GM21515 (cell line): ENCODE measurements at regions not wholly inside any gene's neighbourhood (a gene's known extent, or its start where the extent isn't known, plus 50 kb on each side); places are given as distances from the start of the nearest gene placed in this dataset.

ENCODE experiments used
- ATAC-seq: cut with Tn5 transposase; IDR thresholded peaks from one replicate; pipeline ENCODE4 v1.9.1; 2021; ENCODE audit not compliant: unreplicated experiment

GRCh38 chr6:130670142-130670541 lies 157.1 kb upstream of the SMLR1 start:
- ATAC-seq = no peak

GRCh38 chr6:130671119-130671518 lies 156.1 kb upstream of the SMLR1 start:
- ATAC-seq = no peak

GRCh38 chr6:130671577-130671976 lies 155.6 kb upstream of the SMLR1 start:
- no peak for ATAC-seq

- no peak for ATAC-seq
These were observed 155.1 kb upstream of the SMLR1 start for GRCh38 chr6:130672153-130672552.

- ATAC-seq = no peak
These were observed 152.6 kb upstream of the SMLR1 start for GRCh38 chr6:130674604-130675003.

GRCh38 chr6:130675072-130675471 lies 152.1 kb upstream of the SMLR1 start:
- ATAC-seq = no peak

GRCh38 chr6:130676077-130676772 lies 151.0 kb upstream of the SMLR1 start:
- ATAC-seq = no peak

GRCh38 chr6:130676773-130677144 lies 150.4 kb upstream of the SMLR1 start:
- ATAC-seq = no peak

GRCh38 chr6:130677312-130677711 lies 149.9 kb upstream of the SMLR1 start:
- ATAC-seq = no peak

- ATAC-seq = no peak
These were observed 149.4 kb upstream of the SMLR1 start for GRCh38 chr6:130677766-130678165.

- no peak for ATAC-seq
These were observed 147.5 kb upstream of the SMLR1 start for GRCh38 chr6:130679684-130680083.

GRCh38 chr6:130680116-130680515 lies 147.1 kb upstream of the SMLR1 start:
- ATAC-seq = no peak

- ATAC-seq = no peak
These were observed 146.2 kb upstream of the SMLR1 start for GRCh38 chr6:130681028-130681427.

- no peak for ATAC-seq
These were observed 145.1 kb upstream of the SMLR1 start for GRCh38 chr6:130682066-130682465.

GRCh38 chr6:130683761-130684517 lies 143.3 kb upstream of the SMLR1 start:
- no peak for ATAC-seq

- ATAC-seq = no peak
These were observed 134.5 kb upstream of the SMLR1 start for GRCh38 chr6:130692659-130693058.

- ATAC-seq = no peak
These were observed 133.3 kb upstream of the SMLR1 start for GRCh38 chr6:130693944-130694343.

GRCh38 chr6:130694606-130695005 lies 132.6 kb upstream of the SMLR1 start:
- ATAC-seq = no peak

GRCh38 chr6:130696806-130697205 lies 130.4 kb upstream of the SMLR1 start:
- no peak for ATAC-seq

GRCh38 chr6:130697271-130697994 lies 129.8 kb upstream of the SMLR1 start:
- ATAC-seq = no peak

- no peak for ATAC-seq
These were observed 129.1 kb upstream of the SMLR1 start for GRCh38 chr6:130697995-130698535.

- ATAC-seq = no peak
These were observed 127.5 kb upstream of the SMLR1 start for GRCh38 chr6:130699742-130700141.
